Stimulated activated CD4-positive, alpha-beta T cell treated with anti-CD3 and anti-CD28 coated beads, TNF-alpha, amount 100 ng/mL, for 24 hours (primary cell): ENCODE measurements at regions not wholly inside any gene's neighbourhood (a gene's known extent, or its start where the extent isn't known, plus 50 kb on each side); places are given as distances from the start of the nearest gene placed in this dataset.
"Not testable (repeated sequence)": the region's sequence is repeated elsewhere in the genome, so short reads cannot be mapped to it uniquely, and the experiment has no call there.

ENCODE experiments used
- DNase-seq, 3 experiments: peaks; one replicate each; pipeline ENCODE4 v3.0.0-alpha.2; 2020; ENCODE audit warnings: low read depth in 3 of 3

DNA sequence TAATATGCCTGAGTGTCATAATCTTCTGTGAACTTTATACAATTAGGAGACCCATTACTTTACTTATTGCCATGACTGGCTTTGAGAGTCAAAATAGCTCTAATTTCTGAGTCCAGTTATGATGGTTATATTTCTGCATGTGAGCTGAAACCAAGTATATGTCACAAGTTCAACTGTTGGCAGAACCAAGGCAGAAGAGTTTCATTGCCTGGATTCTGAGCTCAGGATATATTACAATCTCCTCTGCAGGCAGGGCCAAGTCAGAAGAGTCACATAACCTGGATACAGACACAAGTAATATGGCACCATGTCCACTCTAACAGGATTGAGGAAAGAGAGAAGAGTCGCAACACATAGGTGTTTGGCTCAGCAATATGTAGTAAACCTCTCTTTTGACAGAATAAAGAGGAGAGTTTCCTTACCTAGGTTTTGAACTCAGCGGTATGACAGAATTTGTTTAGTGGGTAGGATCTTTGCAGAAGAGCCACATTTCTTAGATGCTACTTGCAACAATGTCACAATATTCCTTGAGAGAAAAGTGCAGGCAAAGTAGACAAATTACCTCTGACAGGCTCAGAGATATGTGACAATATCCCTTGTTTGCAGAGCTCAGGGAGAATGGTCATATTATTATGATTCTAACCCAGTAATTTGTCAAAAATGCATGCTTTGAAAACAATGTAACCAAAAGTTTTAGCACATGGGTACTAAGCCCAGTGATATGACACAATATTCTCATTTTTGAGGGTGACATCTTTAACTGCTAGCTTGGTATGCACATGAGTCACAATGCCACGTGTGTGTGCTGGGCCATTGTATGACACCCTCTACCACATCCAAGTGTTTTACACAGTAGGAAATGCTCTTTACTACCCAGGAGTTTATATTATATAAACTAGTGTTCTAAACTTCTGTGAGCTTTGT, 895.3 kb upstream of the AMELY start:
- DNase-seq = no peak

GRCh38 chrY:7805624-7806023, 894.1 kb upstream of the AMELY start:
- no peak for DNase-seq

- no peak for DNase-seq
These were observed 892.2 kb upstream of the AMELY start for GRCh38 chrY:7803737-7804136.

DNA sequence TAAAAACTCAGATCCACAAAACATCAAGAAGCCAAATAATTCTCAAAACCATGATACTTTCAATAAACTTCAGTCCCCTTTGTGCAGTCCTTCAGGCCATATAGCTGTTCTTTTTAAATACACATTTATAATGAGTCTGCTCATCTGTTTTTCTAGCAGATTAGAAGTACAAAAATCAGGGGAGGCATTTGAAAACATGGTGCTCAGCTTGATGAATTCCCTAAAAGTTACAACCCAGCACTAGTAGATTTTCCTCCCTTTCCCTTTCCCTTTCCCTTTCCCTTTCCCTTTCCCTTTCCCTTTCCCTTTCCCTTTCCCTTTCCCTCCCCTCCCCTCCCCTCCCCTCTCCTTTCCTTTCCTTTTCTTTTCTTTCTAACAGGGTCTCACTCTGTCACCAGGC, 884.6 kb upstream of the AMELY start:
- DNase-seq = no peak

GRCh38 chrY:7794441-7794840, 882.9 kb upstream of the AMELY start:
- no peak for DNase-seq

- DNase-seq = no peak
These were observed 882.4 kb upstream of the AMELY start for GRCh38 chrY:7793989-7794388.

DNA sequence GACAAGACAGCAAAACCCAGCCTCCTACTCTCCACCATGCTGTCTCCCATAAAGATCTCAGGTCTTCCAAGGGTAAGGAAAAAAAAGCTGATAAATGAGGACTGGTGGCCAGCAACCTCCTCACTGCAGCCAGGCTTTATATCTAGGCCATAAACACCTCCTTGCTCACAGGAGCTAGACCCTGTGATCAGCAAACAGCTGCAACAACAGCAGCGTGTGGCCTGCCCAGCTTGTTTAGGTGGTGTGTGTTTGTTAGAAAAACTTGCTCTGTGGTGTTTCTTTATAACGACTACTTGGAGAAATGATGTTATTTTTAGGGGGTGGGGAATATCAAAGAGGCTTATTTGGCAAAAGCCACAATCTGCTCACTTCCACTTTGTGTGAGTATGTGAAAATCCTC, 880.9 kb upstream of the AMELY start:
- DNase-seq = no peak

DNA sequence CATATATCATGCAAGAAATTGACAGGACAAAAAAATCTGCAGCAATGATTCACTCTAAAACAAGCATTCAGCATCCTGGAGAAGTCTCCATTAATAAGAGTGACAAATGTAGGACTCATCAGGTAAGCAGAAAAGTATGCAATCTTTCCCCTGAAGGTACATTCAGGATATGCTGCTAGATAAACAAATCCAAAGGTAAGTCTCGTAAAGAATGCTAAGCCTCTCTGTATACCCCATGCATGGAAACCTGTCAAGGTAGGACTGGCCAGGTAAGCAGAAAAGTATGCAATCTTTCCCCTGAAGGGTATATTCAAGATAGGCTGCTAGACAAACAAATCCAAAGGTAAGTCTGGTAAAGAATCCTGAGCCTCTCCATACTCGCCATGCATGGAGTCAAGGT, 869.9 kb upstream of the AMELY start:
- no peak for DNase-seq

GRCh38 chrY:7775436-7775835, 863.9 kb upstream of the AMELY start:
- not testable (repeated sequence) for DNase-seq

DNA sequence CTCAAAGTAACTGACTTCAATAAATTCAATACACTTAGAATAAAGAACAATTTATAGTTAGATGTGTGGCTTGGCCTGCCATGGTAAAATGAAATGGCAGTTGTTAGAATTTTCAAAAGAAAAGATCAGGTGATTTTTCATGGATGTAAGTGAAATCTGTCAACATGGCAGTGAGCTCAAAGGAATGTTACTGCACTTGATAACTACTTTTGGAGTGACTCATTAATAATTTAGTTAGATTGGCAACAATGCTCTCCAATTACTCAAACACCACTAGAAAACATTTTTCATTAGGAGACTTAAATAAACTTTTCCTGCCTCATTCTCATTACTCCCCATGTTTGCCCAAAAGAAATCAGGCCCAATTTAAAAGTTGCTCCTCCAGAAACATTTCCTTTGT, 860.2 kb upstream of the AMELY start:
- no peak for DNase-seq

- no peak for DNase-seq
These were observed 858.3 kb upstream of the AMELY start for GRCh38 chrY:7769790-7770375.

DNA sequence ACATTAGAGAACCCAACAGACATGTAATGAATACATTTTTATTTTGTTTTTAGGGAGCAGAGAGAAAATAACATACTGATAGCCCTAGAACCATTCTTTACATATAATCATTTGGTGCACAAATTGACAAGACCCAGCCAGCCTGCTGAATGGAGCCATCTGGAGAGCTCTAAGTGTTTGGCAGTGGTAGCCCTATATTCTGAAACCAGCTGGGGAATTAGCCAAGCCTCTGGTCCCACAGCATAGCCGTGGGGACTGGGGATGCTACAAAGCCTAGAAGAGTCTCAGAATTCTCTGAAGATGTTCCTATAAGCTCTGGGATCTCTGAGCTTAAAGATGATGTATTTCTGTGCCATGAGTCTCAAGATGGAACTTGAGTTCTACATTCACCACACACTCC, 857.3 kb upstream of the AMELY start:
- DNase-seq = no peak

DNA sequence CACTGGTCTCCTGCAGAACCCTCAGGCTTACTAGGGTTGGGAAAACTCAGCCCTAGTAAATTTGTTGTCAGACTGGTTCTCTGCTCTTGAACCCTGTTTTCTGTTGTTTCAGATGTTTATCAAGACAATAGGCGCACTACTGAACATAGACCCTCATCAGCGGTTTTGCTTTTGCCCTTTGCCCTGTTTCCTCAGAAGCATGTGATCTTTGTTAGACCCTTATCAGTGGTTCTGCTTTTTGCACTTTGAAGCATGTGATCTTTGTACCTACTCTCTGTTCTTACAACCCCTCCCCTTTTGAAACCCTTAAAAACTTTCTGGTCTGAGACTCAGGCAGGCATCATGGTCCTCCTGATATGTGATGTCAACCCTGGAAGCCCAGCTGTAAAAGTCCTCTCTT, 842.2 kb upstream of the AMELY start:
- DNase-seq = no peak

- DNase-seq = no peak
These were observed 835.2 kb upstream of the AMELY start for GRCh38 chrY:7746781-7747180.

GRCh38 chrY:7745581-7745901, 834.0 kb upstream of the AMELY start:
- no peak for DNase-seq

GRCh38 chrY:7744691-7745580, 833.4 kb upstream of the AMELY start:
- DNase-seq = no peak

DNA sequence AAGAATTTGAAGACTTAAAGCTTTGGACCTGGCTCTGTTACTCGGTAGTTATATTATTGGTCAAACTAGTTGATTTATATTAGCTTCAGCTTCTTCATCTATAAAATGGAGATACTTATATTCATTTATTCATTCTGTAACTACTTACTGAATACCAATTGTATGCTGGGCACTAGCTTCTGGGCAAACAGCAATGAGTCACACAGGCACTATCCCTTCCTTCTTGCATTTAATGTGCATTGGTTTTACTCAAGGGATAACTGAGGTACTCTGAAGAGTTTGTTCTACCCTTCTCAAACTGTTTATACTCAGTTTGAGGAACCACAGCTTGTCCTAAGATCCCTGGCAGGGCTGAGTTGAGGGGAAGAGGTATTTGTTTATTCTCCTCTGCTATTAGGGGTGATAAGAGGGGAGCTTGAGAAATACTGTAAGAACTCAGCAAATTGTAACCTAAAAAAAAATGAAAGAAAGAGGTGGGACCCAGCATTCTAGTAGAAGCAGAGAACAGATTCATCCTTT, 825.4 kb upstream of the AMELY start:
- no peak for DNase-seq

DNA sequence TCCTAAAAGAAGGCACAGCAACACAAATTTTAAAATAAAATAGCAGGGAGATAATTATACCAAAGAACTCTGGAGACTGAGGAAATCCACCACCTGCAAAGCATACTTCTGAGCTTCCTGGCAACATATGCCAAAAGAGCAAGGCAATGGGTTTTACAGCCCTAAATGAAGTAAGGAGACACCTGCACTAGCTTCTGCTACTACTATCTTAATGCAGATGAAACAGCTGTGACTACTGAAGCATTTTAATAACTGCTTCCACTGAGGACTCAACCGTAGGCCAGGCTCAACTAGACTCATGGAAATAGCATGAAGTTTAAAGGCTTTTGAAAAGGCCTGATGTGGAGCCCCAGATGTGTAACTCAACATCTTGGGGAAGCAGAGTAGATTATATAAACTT, 820.1 kb upstream of the AMELY start:
- no peak for DNase-seq

GRCh38 chrY:7730664-7731063, 819.1 kb upstream of the AMELY start:
- no peak for DNase-seq

GRCh38 chrY:7730071-7730470, 818.5 kb upstream of the AMELY start:
- DNase-seq = no peak

DNA sequence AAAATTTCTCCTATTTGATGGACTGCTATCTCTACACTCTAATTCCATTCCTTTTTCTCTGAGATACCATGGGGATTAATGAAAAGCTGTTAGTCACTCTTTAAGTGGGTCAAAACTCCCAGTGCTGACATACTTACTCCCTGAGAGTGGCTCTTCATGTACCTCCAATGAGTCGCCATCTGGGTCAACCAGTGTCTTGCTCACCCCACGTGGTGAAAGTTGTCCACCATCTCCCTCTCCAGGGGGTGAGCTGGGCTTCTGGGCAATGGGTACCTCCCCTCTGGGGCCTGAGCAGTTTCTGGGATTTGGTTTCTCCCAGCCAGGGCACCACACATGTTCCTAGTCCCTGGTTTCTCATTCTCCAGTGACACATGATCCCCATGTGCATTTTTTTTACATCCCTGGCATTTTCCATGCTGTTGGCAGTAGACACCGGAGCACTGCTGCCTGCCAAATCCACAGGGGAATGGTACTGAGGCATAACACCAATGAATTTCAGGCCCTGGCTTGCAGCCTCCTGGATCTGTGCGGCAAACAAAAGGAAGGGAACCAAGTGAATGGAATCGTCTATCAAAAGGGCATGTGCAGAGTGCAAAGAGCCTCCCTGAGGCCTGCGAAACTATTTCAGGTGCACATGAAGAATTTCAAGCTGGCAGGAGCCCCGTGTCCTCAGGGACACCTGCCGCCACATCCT, 817.9 kb upstream of the AMELY start:
- no peak for DNase-seq

DNA sequence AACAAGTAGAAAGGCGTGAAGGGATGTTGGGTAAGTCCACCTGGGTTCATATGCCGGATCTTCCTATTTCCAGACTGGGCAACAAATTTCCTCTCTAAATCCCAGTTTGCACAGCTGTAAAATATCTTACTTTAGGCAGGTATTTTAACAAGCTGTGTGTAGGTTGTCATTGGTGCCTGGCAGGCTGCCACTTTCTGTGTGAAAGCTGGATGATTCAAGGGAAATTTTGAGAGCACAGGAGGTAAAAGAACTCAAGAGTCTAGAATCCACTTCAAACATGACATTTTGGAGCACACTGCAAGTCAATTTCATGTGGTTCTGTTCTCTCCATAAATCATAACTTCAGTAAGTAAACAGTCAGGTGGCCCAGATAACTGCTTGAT, 817.4 kb upstream of the AMELY start:
- DNase-seq = peak in 1 of 3 experiments; percentile 11
